Right renal cortex interstitium (tissue), 3 donors: ENCODE measurements at regions not wholly inside any gene's neighbourhood (a gene's known extent, or its start where the extent isn't known, plus 50 kb on each side); places are given as distances from the start of the nearest gene placed in this dataset.
"Not testable (repeated sequence)": the region's sequence is repeated elsewhere in the genome, so short reads cannot be mapped to it uniquely, and the experiment has no call there.

ENCODE experiments used
- DNase-seq, 3 donors: peaks; one replicate each; pipeline ENCODE4 v3.0.0-alpha.2; 2013; ENCODE audit warnings: low read depth in 3 of 3, low spot score in 2 of 3

- no peak for DNase-seq
Measured at GRCh38 chr10:8278099-8278498, 223.6 kb downstream of the GATA3 start.

GRCh38 chr10:8279598-8279997, 225.1 kb downstream of the GATA3 start:
- DNase-seq, result no peak

GRCh38 chr10:8280946-8281345, 226.5 kb downstream of the GATA3 start:
- DNase-seq, result no peak

GRCh38 chr10:8282340-8282739, 227.9 kb downstream of the GATA3 start:
- no peak for DNase-seq

- DNase-seq, result no peak
Measured at GRCh38 chr10:8283166-8283905, 228.8 kb downstream of the GATA3 start.

GRCh38 chr10:8283986-8284385, 229.5 kb downstream of the GATA3 start:
- no peak for DNase-seq

- DNase-seq, result not testable (repeated sequence)
Measured at GRCh38 chr10:8285970-8286369, 231.5 kb downstream of the GATA3 start.

- no peak for DNase-seq
Measured at GRCh38 chr10:8288600-8288999, 234.1 kb downstream of the GATA3 start.

- no peak for DNase-seq
Measured at GRCh38 chr10:8289186-8289924, 234.9 kb downstream of the GATA3 start.

GRCh38 chr10:8294779-8295178, 240.3 kb downstream of the GATA3 start:
- DNase-seq, result no peak

GRCh38 chr10:8295311-8295710, 240.8 kb downstream of the GATA3 start:
- no peak for DNase-seq

- DNase-seq, result no peak
Measured at GRCh38 chr10:8296090-8296733, 241.7 kb downstream of the GATA3 start.

GRCh38 chr10:8296734-8297101, 242.2 kb downstream of the GATA3 start:
- DNase-seq, result no peak

GRCh38 chr10:8297107-8297506, 242.6 kb downstream of the GATA3 start:
- DNase-seq, result no peak

GRCh38 chr10:8297959-8298358, 243.5 kb downstream of the GATA3 start:
- no peak for DNase-seq

- DNase-seq, result no peak
Measured at GRCh38 chr10:8298896-8299570, 244.5 kb downstream of the GATA3 start.

- no peak for DNase-seq
Measured at GRCh38 chr10:8300925-8301324, 246.4 kb downstream of the GATA3 start.

GRCh38 chr10:8301333-8301732, 246.8 kb downstream of the GATA3 start:
- no peak for DNase-seq

GRCh38 chr10:8301831-8302230, 247.3 kb downstream of the GATA3 start:
- DNase-seq, result no peak

GRCh38 chr10:8302565-8302964, 248.1 kb downstream of the GATA3 start:
- DNase-seq, result no peak

- no peak for DNase-seq
Measured at GRCh38 chr10:8304861-8305260, 250.4 kb downstream of the GATA3 start.
